ENCODE measurements at regions not wholly inside any gene's neighbourhood (a gene's known extent, or its start where the extent isn't known, plus 50 kb on each side); places are given as distances from the start of the nearest gene placed in this dataset.

DNA sequence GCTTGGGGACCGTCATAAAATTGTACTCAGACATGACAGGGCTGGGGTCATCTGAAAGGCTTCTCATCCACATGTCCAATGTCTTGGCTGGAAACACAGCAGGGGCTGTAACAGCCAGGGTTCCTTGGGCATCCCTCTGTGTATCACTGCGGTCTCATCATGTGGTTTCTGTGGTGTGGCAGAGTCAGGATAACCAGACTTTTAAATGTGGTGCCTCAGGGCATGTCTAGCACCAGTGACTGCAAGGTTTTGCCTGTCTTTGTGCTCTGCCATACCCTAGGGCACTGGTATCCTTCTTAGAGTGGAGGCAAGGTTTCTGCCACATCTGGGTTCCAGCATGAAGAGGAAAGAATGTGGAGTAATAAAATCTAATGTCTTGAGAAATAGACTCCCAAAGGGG is 124.2 kb downstream of the PLEKHG1 start:
- TF ChIP-seq, protein P1, sequence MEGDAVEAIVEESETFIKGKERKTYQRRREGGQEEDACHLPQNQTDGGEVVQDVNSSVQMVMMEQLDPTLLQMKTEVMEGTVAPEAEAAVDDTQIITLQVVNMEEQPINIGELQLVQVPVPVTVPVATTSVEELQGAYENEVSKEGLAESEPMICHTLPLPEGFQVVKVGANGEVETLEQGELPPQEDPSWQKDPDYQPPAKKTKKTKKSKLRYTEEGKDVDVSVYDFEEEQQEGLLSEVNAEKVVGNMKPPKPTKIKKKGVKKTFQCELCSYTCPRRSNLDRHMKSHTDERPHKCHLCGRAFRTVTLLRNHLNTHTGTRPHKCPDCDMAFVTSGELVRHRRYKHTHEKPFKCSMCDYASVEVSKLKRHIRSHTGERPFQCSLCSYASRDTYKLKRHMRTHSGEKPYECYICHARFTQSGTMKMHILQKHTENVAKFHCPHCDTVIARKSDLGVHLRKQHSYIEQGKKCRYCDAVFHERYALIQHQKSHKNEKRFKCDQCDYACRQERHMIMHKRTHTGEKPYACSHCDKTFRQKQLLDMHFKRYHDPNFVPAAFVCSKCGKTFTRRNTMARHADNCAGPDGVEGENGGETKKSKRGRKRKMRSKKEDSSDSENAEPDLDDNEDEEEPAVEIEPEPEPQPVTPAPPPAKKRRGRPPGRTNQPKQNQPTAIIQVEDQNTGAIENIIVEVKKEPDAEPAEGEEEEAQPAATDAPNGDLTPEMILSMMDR (IDR thresholded peaks at IDR 0.05): no peak
- TF ChIP-seq POLR2A (IDR thresholded peaks at IDR 0.05): no peak

Measured in body of pancreas (tissue), 4 donors.